GM23338 (cell line): ENCODE measurements at regions not wholly inside any gene's neighbourhood (a gene's known extent, or its start where the extent isn't known, plus 50 kb on each side); places are given as distances from the start of the nearest gene placed in this dataset.
A peak's percentile ranks its signal among the peaks of the same experiment; 100 is the strongest.

Source experiments
- ATAC-seq: fragments of 200-7000 bp; cut with Tn5 transposase; 3 replicates; pipeline ENCODE4 v1.9.1; 2020
- DNase-seq: peaks from one replicate; pipeline ENCODE4 v3.0.0-alpha.2; 2015; ENCODE audit warnings: low spot score
- H2AFZ ChIP-seq: fragments of 200-600 bp; sonication (generic); 2 replicates; pipeline ENCODE4 v1.8.0; 2016; ENCODE audit warnings: antibody characterized with exemption, mild to moderate bottlenecking, moderate library complexity
- H3F3A ChIP-seq: fragments of 200-600 bp; sonication (generic); replicated peaks from 2 replicates; pipeline ENCODE4 v1.8.0; 2017; ENCODE audit warnings: antibody characterized with exemption, mixed run types, low read depth
- H3K27ac ChIP-seq: fragments of 200-600 bp; sonication (generic); 2 replicates; pipeline ENCODE4 v1.6.1; 2016; ENCODE audit warnings: low read depth
- H3K27me3 ChIP-seq: fragments of 200-600 bp; sonication (generic); 2 replicates; pipeline ENCODE4 v1.8.0; 2016; ENCODE audit warnings: mild to moderate bottlenecking, mixed run types, moderate library complexity; ENCODE audit not compliant: insufficient read depth
- H3K36me3 ChIP-seq: fragments of 200-600 bp; sonication (generic); 2 replicates; pipeline ENCODE4 v1.8.0; 2016; ENCODE audit warnings: mild to moderate bottlenecking; ENCODE audit not compliant: insufficient read depth
- H3K4me1 ChIP-seq: fragments of 200-600 bp; sonication (generic); 2 replicates; pipeline ENCODE4 v1.8.0; 2016; ENCODE audit warnings: mild to moderate bottlenecking, moderate library complexity; ENCODE audit not compliant: insufficient read depth
- H3K4me2 ChIP-seq: fragments of 200-600 bp; sonication (generic); 2 replicates; pipeline ENCODE4 v1.7.1; 2017; ENCODE audit warnings: mixed run types
- H3K4me3 ChIP-seq: fragments of 200-600 bp; sonication (generic); 2 replicates; pipeline ENCODE4 v1.6.1; 2016; ENCODE audit warnings: mixed run types
- H3K79me2 ChIP-seq: fragments of 200-600 bp; sonication (generic); replicated peaks from 2 replicates; pipeline ENCODE4 v1.8.0; 2017; ENCODE audit warnings: mild to moderate bottlenecking; ENCODE audit not compliant: insufficient read depth
- H3K9me2 ChIP-seq: fragments of 200-600 bp; sonication (generic); 2 replicates; pipeline ENCODE4 v1.8.0; 2017; ENCODE audit not compliant: insufficient read depth
- H4K20me1 ChIP-seq: fragments of 200-600 bp; sonication (generic); replicated peaks from 2 replicates; pipeline ENCODE4 v1.8.0; 2017; ENCODE audit warnings: mild to moderate bottlenecking; ENCODE audit not compliant: insufficient read depth
- H3K27ac Mint-ChIP-seq: 2 replicates; pipeline ENCODE4 v1.8.0; 2020; ENCODE audit warnings: inconsistent platforms, mild to moderate bottlenecking, moderate library complexity, mixed read lengths
- H3K27me3 Mint-ChIP-seq: 3 replicates; pipeline ENCODE4 v1.8.0; 2022; ENCODE audit warnings: low read depth, mild to moderate bottlenecking, moderate library complexity, mixed read lengths, inconsistent platforms; ENCODE audit not compliant: insufficient read depth, poor library complexity
- H3K36me3 Mint-ChIP-seq: 3 replicates; pipeline ENCODE4 v1.8.0; 2021; ENCODE audit warnings: low read depth, mild to moderate bottlenecking, inconsistent platforms, moderate library complexity, mixed read lengths
- H3K4me1 Mint-ChIP-seq: 3 replicates; pipeline ENCODE4 v1.8.0; 2020; ENCODE audit warnings: mild to moderate bottlenecking, inconsistent platforms, mixed read lengths
- H3K4me3 Mint-ChIP-seq: 3 replicates; pipeline ENCODE4 v1.8.0; 2021; ENCODE audit warnings: moderate library complexity, mild to moderate bottlenecking, inconsistent platforms, mixed read lengths
- H3K9me3 Mint-ChIP-seq: 3 replicates; pipeline ENCODE4 v1.8.0; 2020; ENCODE audit warnings: moderate library complexity, mild to moderate bottlenecking, inconsistent platforms, mixed read lengths
- CREB1 ChIP-seq: fragments of 250-450 bp; sonication (Bioruptor Pico); IDR thresholded peaks from 2 replicates; pipeline ENCODE4 v1.5.0; 2020; ENCODE audit warnings: low read depth, mild to moderate bottlenecking, moderate library complexity
- CTCF ChIP-seq, 2 experiments: fragments of 200-600 bp in 1 of 2; sonication (generic) in 1 of 2; conservative IDR thresholded peaks; 2 replicates each; pipeline versions ENCODE4 v1.5.1 to v1.6.1; 2016 to 2017; ENCODE audit warnings: antibody characterized with exemption in 2 of 2, low read depth in 2 of 2, mild to moderate bottlenecking in 2 of 2, moderate library complexity in 1 of 2
- ETS1 ChIP-seq: IDR thresholded peaks from 2 replicates; pipeline ENCODE4 v1.6.1; 2016; ENCODE audit warnings: antibody characterized with exemption
- EZH2 ChIP-seq: fragments of 200-600 bp; sonication (generic); IDR thresholded peaks from one replicate; pipeline ENCODE4 v1.8.0; 2017; ENCODE audit warnings: antibody characterized with exemption, mild to moderate bottlenecking, low read depth; ENCODE audit not compliant: unreplicated experiment
- EZH2phosphoT487 ChIP-seq: fragments of 200-600 bp; sonication (generic); IDR thresholded peaks from one replicate; pipeline ENCODE4 v1.8.1; 2018; ENCODE audit warnings: antibody characterized with exemption; ENCODE audit not compliant: unreplicated experiment
- JUNB ChIP-seq: IDR thresholded peaks from one replicate; pipeline ENCODE4 v1.6.1; 2016; ENCODE audit warnings: antibody characterized with exemption; ENCODE audit not compliant: unreplicated experiment
- NANOG ChIP-seq: IDR thresholded peaks from 2 replicates; pipeline ENCODE4 v1.6.1; 2016; ENCODE audit warnings: antibody characterized with exemption, borderline replicate concordance
- POLR2AphosphoS5 ChIP-seq: IDR thresholded peaks from 2 replicates; pipeline ENCODE4 v1.6.1; 2016; ENCODE audit warnings: antibody characterized with exemption, low read depth
- STAT1 ChIP-seq: IDR thresholded peaks from one replicate; pipeline ENCODE4 v1.6.1; 2016; ENCODE audit warnings: antibody characterized with exemption; ENCODE audit not compliant: unreplicated experiment
- ZNF114 ChIP-seq: fragments of 250-450 bp; sonication (Bioruptor Pico); IDR thresholded peaks from 2 replicates; pipeline ENCODE4 v1.5.0; 2020; ENCODE audit warnings: mild to moderate bottlenecking, moderate library complexity
- ZNF462 ChIP-seq: fragments of 250-450 bp; sonication (Bioruptor Pico); IDR thresholded peaks from 2 replicates; pipeline ENCODE4 v1.5.0; 2020; ENCODE audit warnings: mild to moderate bottlenecking, moderate library complexity

- H3F3A ChIP-seq = no peaks in the 10 kb centered on the region
- Mint-ChIP-seq H3K27ac (peak overlapping the region; percentile 26), H3K36me3 (no peaks in the 10 kb centered on the region), H3K9me3 (no peaks in the 10 kb centered on the region), H3K4me1 (peaks cover 16% of the 10 kb centered on the region), H3K4me3 (0 out of 3 replicates have a peak overlapping the region, but pooled peaks have one; percentile 13), H3K27me3 (no peaks in the 10 kb centered on the region)
- no peaks in the 10 kb centered on the region for H3K79me2 ChIP-seq
- no peak overlapping the region for H3K27ac ChIP-seq
- no peaks in the 10 kb centered on the region for H3K9me2 ChIP-seq
- peak; percentile 57 for DNase-seq
- no peak for TF ChIP-seq JUNB
- no peak for TF ChIP-seq NANOG
- no peak for TF ChIP-seq EZH2phosphoT487
- no peak for TF ChIP-seq EZH2
- TF ChIP-seq CTCF (conservative IDR thresholded peaks at IDR 0.05; ENCODE audit: low read depth in 2 of 2) = no peak
- H3K4me2 ChIP-seq = peak overlapping the region; percentile 17
- H2AFZ ChIP-seq = peak overlapping the region; percentile 2
- H3K36me3 ChIP-seq = no peaks in the 10 kb centered on the region
- ATAC-seq = peak; percentile 67
- no peak overlapping the region; the same call in 1 of the 2 replicates for H3K4me3 ChIP-seq
- peaks cover 12% of the 10 kb centered on the region for H3K4me1 ChIP-seq
- H3K27me3 ChIP-seq = no peaks in the 10 kb centered on the region
- no peaks in the 10 kb centered on the region for H4K20me1 ChIP-seq
Observed at GRCh38 chr5:15425766-15426165, 74.2 kb upstream of the FBXL7 start.

GRCh38 chr5:15424769-15425168, 75.2 kb upstream of the FBXL7 start:
- peaks cover 16% of the 10 kb centered on the region for H3K4me1 Mint-ChIP-seq
- Histone ChIP-seq H3F3A (no peaks in the 10 kb centered on the region), H3K27me3 (no peaks in the 10 kb centered on the region), H3K79me2 (no peaks in the 10 kb centered on the region), H3K4me3 (no peak overlapping the region), H3K36me3 (no peaks in the 10 kb centered on the region), H3K4me1 (peaks cover 12% of the 10 kb centered on the region), H3K4me2 (no peak overlapping the region), H3K27ac (no peak overlapping the region), H3K9me2 (0 out of 2 replicates have a peak, but pooled peaks cover 6% of the 10 kb centered on the region), H4K20me1 (no peaks in the 10 kb centered on the region), H2AFZ (peak overlapping the region; percentile 2; the same call in 1 of the 2 replicates)
- no peaks in the 10 kb centered on the region for H3K27me3 Mint-ChIP-seq
- ATAC-seq (no peak), DNase-seq (no peak)
- no peaks in the 10 kb centered on the region for H3K36me3 Mint-ChIP-seq
- H3K27ac Mint-ChIP-seq = no peak overlapping the region
- no peaks in the 10 kb centered on the region; the same call in 2 of the 3 replicates for H3K9me3 Mint-ChIP-seq
- H3K4me3 Mint-ChIP-seq = no peak overlapping the region
- TF ChIP-seq ZNF462 = no peak
- TF ChIP-seq STAT1 = no peak
- no peak for TF ChIP-seq JUNB
- no peak for TF ChIP-seq ZNF114 (CRISPR knock-in tag)
- no peak for TF ChIP-seq POLR2AphosphoS5
- no peak for TF ChIP-seq ETS1
- no peak for TF ChIP-seq NANOG
- TF ChIP-seq EZH2phosphoT487 = no peak
- TF ChIP-seq CREB1 (CRISPR knock-in tag) = no peak
